ENCODE measurements at regions not wholly inside any gene's neighbourhood (a gene's known extent, or its start where the extent isn't known, plus 50 kb on each side); places are given as distances from the start of the nearest gene placed in this dataset.

- Mint-ChIP-seq H3K36me3 (ENCODE audit: low read depth) (no peaks in the 10 kb centered on the region), H3K27ac (no peak overlapping the region), H3K9me3 (no peaks in the 10 kb centered on the region), H3K4me1 (no peaks in the 10 kb centered on the region), H3K4me3 (no peak overlapping the region), H3K27me3 (ENCODE audit: insufficient read depth, low read depth, poor library complexity) (peaks cover 3% of the 10 kb centered on the region)
- no peak overlapping the region for H3K4me2 ChIP-seq
- no peaks in the 10 kb centered on the region for H3K36me3 ChIP-seq (ENCODE audit: insufficient read depth)
- no peaks in the 10 kb centered on the region for H3F3A ChIP-seq (replicated peaks; ENCODE audit: low read depth)
- H3K79me2 ChIP-seq (replicated peaks; ENCODE audit: insufficient read depth): no peaks in the 10 kb centered on the region
- H3K4me3 ChIP-seq: no peak overlapping the region
- TF ChIP-seq JUNB (IDR thresholded peaks at IDR 0.05; ENCODE audit: unreplicated experiment) (no peak), ETS1 (IDR thresholded peaks at IDR 0.05) (no peak), ZNF114 (CRISPR knock-in tag; IDR thresholded peaks at IDR 0.05) (no peak), CREB1 (CRISPR knock-in tag; IDR thresholded peaks at IDR 0.05; ENCODE audit: low read depth) (no peak), REST (IDR thresholded peaks at IDR 0.05; ENCODE audit: unreplicated experiment) (no peak), POLR2AphosphoS5 (IDR thresholded peaks at IDR 0.05; ENCODE audit: low read depth) (no peak)
- H4K20me1 ChIP-seq (replicated peaks; ENCODE audit: insufficient read depth): no peaks in the 10 kb centered on the region
- H3K9me2 ChIP-seq (ENCODE audit: insufficient read depth): peaks cover 4% of the 10 kb centered on the region; the same call in 1 of the 2 replicates
- ATAC-seq (no peak), DNase-seq (ENCODE audit: low spot score) (no peak)
- H3K27ac ChIP-seq (ENCODE audit: low read depth): no peak overlapping the region
- no peak overlapping the region for H2AFZ ChIP-seq
- no peaks in the 10 kb centered on the region for H3K4me1 ChIP-seq (ENCODE audit: insufficient read depth)
- no peaks in the 10 kb centered on the region for H3K27me3 ChIP-seq (ENCODE audit: insufficient read depth)
Observed at GRCh38 chr5:118467103-118467502, 521.2 kb downstream of the DTWD2 start.

GRCh38 chr5:118466418-118466817 is 521.9 kb downstream of the DTWD2 start:
- H3K27ac Mint-ChIP-seq: no peak overlapping the region
- Histone ChIP-seq H3K4me3 (no peak overlapping the region), H3K4me2 (no peak overlapping the region), H3K79me2 (replicated peaks; ENCODE audit: insufficient read depth) (no peaks in the 10 kb centered on the region), H3K9me2 (ENCODE audit: insufficient read depth) (peaks cover 4% of the 10 kb centered on the region; the same call in 1 of the 2 replicates), H4K20me1 (replicated peaks; ENCODE audit: insufficient read depth) (no peaks in the 10 kb centered on the region), H3F3A (replicated peaks; ENCODE audit: low read depth) (no peaks in the 10 kb centered on the region), H3K27me3 (ENCODE audit: insufficient read depth) (no peaks in the 10 kb centered on the region), H3K27ac (ENCODE audit: low read depth) (no peak overlapping the region), H3K4me1 (ENCODE audit: insufficient read depth) (no peaks in the 10 kb centered on the region), H2AFZ (no peak overlapping the region), H3K36me3 (ENCODE audit: insufficient read depth) (no peaks in the 10 kb centered on the region)
- peaks cover 3% of the 10 kb centered on the region for H3K27me3 Mint-ChIP-seq (ENCODE audit: insufficient read depth, low read depth, poor library complexity)
- no peaks in the 10 kb centered on the region for H3K9me3 Mint-ChIP-seq
- ATAC-seq (no peak), DNase-seq (ENCODE audit: low spot score) (no peak)
- no peaks in the 10 kb centered on the region; the same call in 2 of the 3 replicates for H3K4me1 Mint-ChIP-seq
- H3K36me3 Mint-ChIP-seq (ENCODE audit: low read depth): no peaks in the 10 kb centered on the region
- H3K4me3 Mint-ChIP-seq: no peak overlapping the region
- TF ChIP-seq ETS1 (IDR thresholded peaks at IDR 0.05): no peak
- no peak for TF ChIP-seq ZNF462 (CRISPR knock-in tag; IDR thresholded peaks at IDR 0.05)
- no peak for TF ChIP-seq POLR2AphosphoS5 (IDR thresholded peaks at IDR 0.05; ENCODE audit: low read depth)
- TF ChIP-seq JUNB (IDR thresholded peaks at IDR 0.05; ENCODE audit: unreplicated experiment): no peak
- no peak for TF ChIP-seq ZNF114 (CRISPR knock-in tag; IDR thresholded peaks at IDR 0.05)

All from GM23338 (cell line).